Mucosa of rectum (tissue), 2 donors: ENCODE measurements at regions not wholly inside any gene's neighbourhood (a gene's known extent, or its start where the extent isn't known, plus 50 kb on each side); places are given as distances from the start of the nearest gene placed in this dataset.

Experiments used
- H3K27ac ChIP-seq, 2 donors: one replicate each; pipeline ENCODE4 v1.7.0; 2013; ENCODE audit warnings: inconsistent platforms in 2 of 2, low read depth in 2 of 2, low read length in 2 of 2
- H3K27me3 ChIP-seq, 2 donors: one replicate each; pipeline ENCODE4 v1.7.0; 2013; ENCODE audit warnings: low read length in 2 of 2; ENCODE audit not compliant: control insufficient read depth in 2 of 2, insufficient read depth in 2 of 2
- H3K36me3 ChIP-seq, 2 donors: one replicate each; pipeline ENCODE4 v1.7.0; 2013; ENCODE audit warnings: low read length in 2 of 2; ENCODE audit not compliant: control insufficient read depth in 2 of 2, insufficient read depth in 2 of 2
- H3K4me1 ChIP-seq, 2 donors: one replicate each; pipeline ENCODE4 v1.7.0; 2013; ENCODE audit warnings: low read length in 2 of 2, mild to moderate bottlenecking in 1 of 2; ENCODE audit not compliant: control insufficient read depth in 2 of 2, insufficient read depth in 2 of 2
- H3K4me3 ChIP-seq, 2 donors: one replicate each; pipeline ENCODE4 v1.7.0; 2013; ENCODE audit warnings: low read length in 2 of 2
- H3K9ac ChIP-seq, 2 donors: one replicate each; pipeline ENCODE4 v1.7.0; 2013; ENCODE audit warnings: low read length in 2 of 2, low read depth in 1 of 2, mild to moderate bottlenecking in 1 of 2
- H3K9me3 ChIP-seq, 2 donors: one replicate each; pipeline ENCODE4 v1.7.0; 2013; ENCODE audit warnings: low read length in 2 of 2; ENCODE audit not compliant: control insufficient read depth in 2 of 2
- donor health status: healthy.
- donor health status: Normal muscosa, but diverticular disease.

DNA sequence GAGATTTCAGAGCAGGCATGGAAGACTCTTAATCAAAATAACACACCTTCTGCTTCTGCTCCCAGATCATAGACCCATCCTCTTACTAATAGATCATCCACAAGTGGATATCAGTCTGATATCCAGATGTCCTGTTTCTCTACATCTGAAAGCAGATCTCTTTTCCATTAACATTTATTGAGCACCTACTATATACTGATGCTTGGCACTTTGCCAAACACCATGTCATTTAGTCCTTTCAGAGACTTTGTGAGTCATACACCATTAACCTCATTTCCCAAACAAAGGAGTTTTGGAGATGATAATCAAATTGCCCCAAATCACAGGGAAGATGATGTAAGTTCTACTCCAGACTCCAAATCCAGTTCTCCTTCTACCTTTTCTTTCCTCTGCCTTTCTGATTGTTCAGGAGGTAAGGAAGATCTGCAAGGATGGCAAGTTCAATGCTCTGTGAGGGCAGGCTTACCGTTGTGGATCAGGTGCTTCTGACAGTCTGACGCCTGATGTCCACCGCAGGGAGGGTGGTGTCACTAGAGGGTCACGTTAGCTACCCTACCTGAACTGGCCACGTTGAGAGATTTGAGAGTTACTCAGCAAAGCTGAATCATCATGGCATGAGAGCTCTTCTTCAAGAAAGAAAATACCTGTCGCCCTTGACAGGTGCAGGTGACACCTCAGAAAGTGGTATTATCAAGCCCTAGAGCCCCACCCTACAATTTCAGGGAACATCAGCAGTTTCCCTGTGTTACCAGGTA lies 269.6 kb upstream of the ZMIZ1 start:
- Histone ChIP-seq H3K27ac (no peak overlapping the region), H3K27me3 (no peaks in the 10 kb centered on the region), H3K36me3 (no peaks in the 10 kb centered on the region), H3K9ac (no peak overlapping the region), H3K4me3 (no peak overlapping the region), H3K4me1 (peaks cover 5 to 6% of the 10 kb centered on the region in 2 donors), H3K9me3 (no peaks in the 10 kb centered on the region)

GRCh38 chr10:78800006-78800405 lies 268.8 kb upstream of the ZMIZ1 start:
- Histone ChIP-seq H3K27ac (no peak overlapping the region), H3K4me1 (peaks cover 5 to 14% of the 10 kb centered on the region in 2 donors), H3K9ac (no peak overlapping the region), H3K36me3 (no peaks in the 10 kb centered on the region), H3K4me3 (no peak overlapping the region), H3K9me3 (no peaks in the 10 kb centered on the region), H3K27me3 (no peaks in the 10 kb centered on the region)

- Histone ChIP-seq H3K27ac (no peak overlapping the region), H3K4me3 (no peak overlapping the region), H3K9ac (no peak overlapping the region), H3K36me3 (no peaks in the 10 kb centered on the region), H3K9me3 (no peaks in the 10 kb centered on the region), H3K27me3 (no peaks in the 10 kb centered on the region), H3K4me1 (peaks cover 5 to 21% of the 10 kb centered on the region in 2 donors)
These were observed 268.0 kb upstream of the ZMIZ1 start for GRCh38 chr10:78800535-78801320.

DNA sequence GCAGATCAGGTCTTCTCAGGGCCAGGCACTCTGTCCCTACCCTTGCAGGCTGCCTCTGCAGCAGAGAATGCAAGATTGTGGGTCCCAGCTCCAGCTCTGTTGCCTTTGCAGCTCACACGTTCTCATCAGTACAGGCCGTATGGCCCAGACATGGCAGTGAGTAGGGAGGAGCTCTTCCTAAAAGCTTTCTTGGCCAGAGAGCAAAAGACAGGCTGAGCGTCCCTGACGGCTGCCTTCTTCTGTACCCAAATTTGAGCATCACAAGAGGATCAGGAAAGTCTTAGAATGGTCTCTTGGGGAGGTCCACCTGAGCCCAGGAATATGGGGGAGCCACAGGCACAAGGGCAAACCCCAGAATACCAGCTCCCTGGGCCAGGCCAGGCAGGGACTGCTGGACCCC lies 266.3 kb upstream of the ZMIZ1 start:
- Histone ChIP-seq H3K9ac (no peak overlapping the region), H3K36me3 (no peaks in the 10 kb centered on the region), H3K9me3 (no peaks in the 10 kb centered on the region), H3K27ac (peak overlapping the region; percentile 9 to 25), H3K4me3 (no peak overlapping the region), H3K27me3 (no peaks in the 10 kb centered on the region), H3K4me1 (peaks cover 10 to 30% of the 10 kb centered on the region in 2 donors)

DNA sequence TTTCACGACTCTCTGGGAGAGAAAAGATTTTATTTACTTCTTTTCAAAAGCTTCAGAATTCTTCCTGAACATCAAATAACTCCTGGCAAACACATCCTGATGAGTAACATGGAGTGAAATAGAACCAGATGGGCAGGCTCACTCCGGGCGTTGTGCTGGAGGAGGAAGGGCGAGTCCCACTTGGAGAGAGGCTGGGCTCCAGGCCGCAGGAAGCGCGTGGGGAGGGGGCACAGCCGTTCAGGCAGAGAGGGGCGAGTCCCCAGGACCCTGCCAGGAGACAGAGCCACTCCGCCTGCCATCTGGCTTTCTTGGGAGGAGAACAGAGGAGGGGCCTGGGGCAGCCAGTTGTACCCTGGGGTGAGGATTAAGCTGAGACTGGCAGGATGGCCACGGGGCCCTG lies 265.9 kb upstream of the ZMIZ1 start:
- Histone ChIP-seq H3K27me3 (no peaks in the 10 kb centered on the region), H3K4me3 (no peak overlapping the region), H3K9me3 (no peaks in the 10 kb centered on the region), H3K27ac (peak overlapping the region; percentile 25 to 55), H3K4me1 (peaks cover 10 to 30% of the 10 kb centered on the region in 2 donors), H3K9ac (no peak overlapping the region), H3K36me3 (no peaks in the 10 kb centered on the region)

- Histone ChIP-seq H3K36me3 (no peaks in the 10 kb centered on the region), H3K27ac (no peak overlapping the region), H3K4me3 (no peak overlapping the region), H3K27me3 (no peaks in the 10 kb centered on the region), H3K4me1 (peaks cover 10 to 30% of the 10 kb centered on the region in 2 donors), H3K9ac (no peak overlapping the region), H3K9me3 (no peaks in the 10 kb centered on the region)
These were observed 265.1 kb upstream of the ZMIZ1 start for GRCh38 chr10:78803710-78804109.

- no peak overlapping the region for H3K4me3 ChIP-seq
- no peaks in the 10 kb centered on the region for H3K9me3 ChIP-seq
- no peaks in the 10 kb centered on the region for H3K36me3 ChIP-seq
- peaks cover 10 to 30% of the 10 kb centered on the region in 2 donors for H3K4me1 ChIP-seq
- H3K27ac ChIP-seq, result peak overlapping the region; percentile 37 to 44
- no peaks in the 10 kb centered on the region for H3K27me3 ChIP-seq
- no peak overlapping the region for H3K9ac ChIP-seq
These were observed 264.2 kb upstream of the ZMIZ1 start for GRCh38 chr10:78804411-78805032.

DNA sequence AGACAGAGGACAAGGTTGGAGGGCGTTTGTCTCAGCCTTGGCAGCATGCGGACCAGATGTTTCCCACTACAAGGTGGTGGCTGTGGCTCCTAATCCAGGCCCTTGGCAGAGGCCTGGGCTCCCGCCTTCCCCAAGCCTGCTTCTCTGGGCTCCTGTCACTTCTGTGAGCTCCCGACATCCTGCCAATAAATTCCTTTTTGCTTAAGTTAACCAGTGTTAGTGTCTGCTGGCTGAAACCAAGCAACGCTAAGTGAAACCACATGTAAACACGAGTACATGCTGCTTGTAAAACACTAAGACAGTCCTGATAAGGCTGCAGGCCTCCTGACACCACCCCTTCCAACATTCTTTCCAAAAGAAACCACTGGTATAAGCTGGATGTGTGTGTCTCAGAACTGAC lies 263.6 kb upstream of the ZMIZ1 start:
- H3K4me3 ChIP-seq, result no peak overlapping the region
- no peaks in the 10 kb centered on the region for H3K27me3 ChIP-seq
- no peak overlapping the region for H3K9ac ChIP-seq
- peaks cover 10 to 30% of the 10 kb centered on the region in 2 donors for H3K4me1 ChIP-seq
- H3K27ac ChIP-seq, result peak overlapping the region; percentile 37 to 44
- no peaks in the 10 kb centered on the region for H3K9me3 ChIP-seq
- no peaks in the 10 kb centered on the region for H3K36me3 ChIP-seq

DNA sequence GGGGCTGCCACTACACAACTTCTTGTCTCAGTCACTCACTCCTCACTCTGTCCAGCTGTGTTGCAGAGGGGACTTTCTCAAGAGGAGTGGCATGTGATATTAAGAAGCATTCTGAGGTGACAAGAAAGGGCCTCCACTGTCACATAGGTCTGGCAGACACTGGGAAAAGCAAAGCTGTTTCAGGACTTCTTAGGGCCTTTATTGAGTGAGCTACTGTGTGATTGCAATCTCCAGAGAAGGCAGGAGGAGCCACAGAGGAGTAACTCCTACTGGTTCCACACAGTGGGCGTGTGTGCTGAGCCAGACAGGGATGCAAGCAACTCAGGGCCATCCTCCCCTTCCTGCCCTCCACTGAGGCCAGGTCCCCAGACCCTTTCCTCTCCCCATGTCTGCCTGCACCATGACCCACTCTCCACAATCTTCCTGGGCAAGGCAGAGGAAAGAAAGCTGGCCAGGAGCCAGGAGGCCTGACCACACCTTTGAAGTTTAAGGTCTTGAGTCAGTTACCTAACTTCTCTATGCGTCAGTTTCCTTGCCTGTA lies 262.0 kb upstream of the ZMIZ1 start:
- Histone ChIP-seq H3K4me3 (no peak overlapping the region), H3K36me3 (no peaks in the 10 kb centered on the region), H3K9me3 (no peaks in the 10 kb centered on the region), H3K27me3 (peaks cover 0 to 3% of the 10 kb centered on the region in 2 donors), H3K27ac (no peak overlapping the region), H3K9ac (no peak overlapping the region), H3K4me1 (peaks cover 10 to 28% of the 10 kb centered on the region in 2 donors)
